ENCODE measurements at regions not wholly inside any gene's neighbourhood (a gene's known extent, or its start where the extent isn't known, plus 50 kb on each side); places are given as distances from the start of the nearest gene placed in this dataset.

- Histone ChIP-seq H3K36me3 (ENCODE audit: control insufficient read depth in 5 of 5, insufficient read depth in 5 of 5, low read length in 5 of 5) (no peaks in the 10 kb centered on the region), H3K4me1 (ENCODE audit: control insufficient read depth in 5 of 5, insufficient read depth in 5 of 5, low read length in 5 of 5) (no peaks in the 10 kb centered on the region), H3K9me3 (ENCODE audit: control insufficient read depth in 5 of 5, low read length in 5 of 5) (peaks cover 0 to 20% (median 5%) of the 10 kb centered on the region in 5 donors), H3K9ac (ENCODE audit: low read length in 5 of 5) (no peak overlapping the region), H3K4me3 (ENCODE audit: low read depth in 1 of 5, low read length in 5 of 5) (no peak overlapping the region), H3K27me3 (ENCODE audit: control insufficient read depth in 5 of 5, insufficient read depth in 4 of 5, low read length in 5 of 5) (no peaks in the 10 kb centered on the region), H3K27ac (ENCODE audit: low read depth, low read length) (no peak overlapping the region)
Measured at GRCh38 chr7:45515346-45515745, 58.8 kb upstream of the ADCY1 start.

Measured in subcutaneous abdominal adipose tissue (tissue), 5 donors.